G401.6 (cell line): ENCODE measurements at regions not wholly inside any gene's neighbourhood (a gene's known extent, or its start where the extent isn't known, plus 50 kb on each side); places are given as distances from the start of the nearest gene placed in this dataset.

Source experiments
- FAIRE-seq: peaks from 2 replicates; lab custom pipeline; 2012; peaks lifted over from hg19 to GRCh38; lab: Jason Lieb, UNC

DNA sequence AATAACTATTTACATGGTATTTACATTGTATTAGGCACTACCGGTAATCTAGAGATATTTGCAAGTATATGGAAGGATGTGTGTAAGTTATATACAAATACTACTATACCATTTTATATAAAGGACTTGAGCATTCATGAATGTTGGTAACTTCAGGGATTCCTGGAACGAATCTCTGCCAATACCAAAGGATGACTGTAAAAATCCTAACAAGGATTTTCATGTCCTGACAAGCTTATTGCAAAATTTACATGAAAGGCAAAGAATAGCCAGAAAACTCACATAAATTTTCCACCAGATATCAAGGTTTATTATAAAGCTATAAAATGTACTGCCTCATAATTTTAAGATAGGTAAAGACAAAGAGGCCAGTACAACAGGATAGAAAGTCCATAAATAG lies 325.2 kb upstream of the NRIP1 start:
- FAIRE-seq, result no peak

DNA sequence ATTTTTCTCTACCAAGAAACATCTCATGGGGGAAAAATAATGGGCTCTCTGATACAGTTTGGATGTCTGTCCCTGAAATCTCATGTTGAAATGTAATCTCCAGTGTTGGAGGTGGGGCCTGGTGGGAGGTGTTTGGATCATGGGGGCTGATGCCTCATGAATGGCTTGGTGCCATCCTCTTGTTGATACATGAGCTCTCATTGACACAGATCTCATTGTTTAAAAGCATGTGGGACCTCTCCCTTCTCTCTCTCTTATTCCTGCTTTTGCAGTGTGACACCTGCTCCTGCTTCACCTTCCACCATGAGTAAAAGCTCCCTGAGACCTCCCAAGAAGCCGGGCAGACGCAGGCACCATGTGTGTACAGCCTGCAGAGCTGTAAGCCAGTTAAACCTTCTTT lies 332.5 kb upstream of the NRIP1 start:
- no peak for FAIRE-seq

DNA sequence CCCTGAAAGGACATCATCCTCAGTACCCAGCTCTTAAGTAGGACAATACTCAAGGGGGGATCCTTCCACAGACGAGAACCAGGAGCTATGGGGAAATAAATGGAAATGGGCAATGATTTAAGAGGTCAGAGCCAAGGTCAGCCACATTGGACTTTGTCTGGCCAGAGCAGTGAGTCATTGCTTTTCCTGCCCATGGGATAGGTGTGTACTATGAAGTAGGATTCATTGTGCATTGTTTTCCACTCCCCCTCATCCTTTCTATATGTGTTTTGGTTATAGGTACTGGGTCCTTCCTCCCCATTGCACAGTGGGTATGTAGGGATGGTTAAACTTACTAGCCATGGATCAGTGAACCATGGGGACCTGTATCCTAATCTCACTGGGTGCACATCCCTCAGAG lies 328.9 kb upstream of the USP25 start:
- no peak for FAIRE-seq

DNA sequence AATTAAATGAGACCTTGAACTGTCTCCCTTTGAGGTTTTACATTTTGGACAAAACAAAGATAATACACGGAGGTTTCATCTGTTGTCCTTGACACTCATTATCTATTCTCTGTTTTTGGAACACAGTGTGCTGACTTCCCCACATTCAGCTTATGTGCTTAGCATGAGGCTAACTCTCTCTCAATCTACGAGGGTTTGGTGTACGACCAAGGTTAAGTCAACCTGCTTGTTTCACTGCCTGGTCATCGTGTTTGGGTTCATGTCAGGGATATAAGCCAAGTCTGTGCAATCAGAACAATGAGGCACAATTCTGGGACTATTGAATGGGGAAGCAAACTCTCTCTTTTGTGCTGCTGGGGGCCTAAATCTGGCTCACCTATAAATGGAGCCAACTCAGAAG lies 328.5 kb upstream of the USP25 start:
- FAIRE-seq, result no peak

GRCh38 chr21:15405214-15405613 lies 324.6 kb upstream of the USP25 start:
- no peak for FAIRE-seq

DNA sequence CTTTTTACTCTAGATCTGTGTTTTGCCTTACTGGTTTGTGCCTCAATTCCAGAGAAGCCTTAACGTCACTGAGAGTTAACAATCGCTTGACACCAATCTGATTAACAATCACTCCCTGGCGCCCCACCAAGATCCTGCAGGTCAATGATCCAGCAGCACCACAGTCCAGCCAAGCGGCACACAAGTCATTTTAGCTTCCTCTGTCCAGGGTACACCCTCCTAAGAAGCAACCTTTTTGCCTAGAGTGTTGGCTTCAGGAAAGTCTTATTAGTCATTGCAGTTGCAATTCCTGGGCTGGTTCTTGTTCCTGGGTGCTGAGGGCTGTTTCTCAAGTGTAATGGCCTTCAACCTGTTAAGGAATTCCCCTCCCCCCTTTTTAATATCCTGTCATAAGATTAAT lies 323.0 kb upstream of the USP25 start:
- FAIRE-seq, result no peak

GRCh38 chr21:15407585-15407984 lies 322.2 kb upstream of the USP25 start:
- no peak for FAIRE-seq

DNA sequence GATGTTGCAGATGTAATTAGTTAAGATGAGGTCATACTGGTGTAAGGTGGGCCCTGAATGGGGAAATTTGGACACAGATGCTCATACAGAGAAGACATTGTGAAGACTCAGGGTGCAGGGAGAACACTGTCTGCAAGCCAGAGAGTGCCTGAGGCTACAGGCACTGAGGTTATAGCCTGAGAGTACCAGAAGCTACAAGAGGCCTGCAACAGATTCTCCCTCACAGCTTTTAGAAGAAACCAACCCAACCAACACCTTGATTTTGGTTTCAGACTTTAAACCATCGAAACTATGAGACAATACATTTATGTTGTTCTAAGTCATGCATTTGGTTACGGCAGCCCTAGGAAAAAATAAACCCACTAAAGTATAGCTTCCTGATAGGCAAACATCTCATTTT lies 321.7 kb upstream of the USP25 start:
- FAIRE-seq, result no peak

DNA sequence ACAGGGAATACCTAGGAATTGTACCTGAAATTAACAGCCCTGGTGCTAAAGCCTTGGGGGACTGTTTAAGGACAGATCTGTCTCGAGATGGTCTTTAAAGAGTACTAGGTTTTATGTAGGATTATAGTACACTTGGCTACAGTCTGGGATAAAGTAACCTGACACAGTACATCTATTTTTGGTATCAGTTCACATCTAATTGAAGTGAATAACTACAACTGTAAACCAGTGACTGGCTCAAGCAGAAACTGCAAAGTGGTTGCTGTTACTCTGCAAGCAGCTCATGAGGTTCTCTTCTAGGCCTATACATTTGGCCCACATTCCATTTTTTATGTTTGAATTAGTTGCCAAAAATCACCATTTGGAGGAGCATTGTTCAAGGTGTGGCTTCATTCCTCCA lies 320.8 kb upstream of the USP25 start:
- no peak for FAIRE-seq

GRCh38 chr21:15410853-15411252 lies 318.9 kb upstream of the USP25 start:
- no peak for FAIRE-seq

DNA sequence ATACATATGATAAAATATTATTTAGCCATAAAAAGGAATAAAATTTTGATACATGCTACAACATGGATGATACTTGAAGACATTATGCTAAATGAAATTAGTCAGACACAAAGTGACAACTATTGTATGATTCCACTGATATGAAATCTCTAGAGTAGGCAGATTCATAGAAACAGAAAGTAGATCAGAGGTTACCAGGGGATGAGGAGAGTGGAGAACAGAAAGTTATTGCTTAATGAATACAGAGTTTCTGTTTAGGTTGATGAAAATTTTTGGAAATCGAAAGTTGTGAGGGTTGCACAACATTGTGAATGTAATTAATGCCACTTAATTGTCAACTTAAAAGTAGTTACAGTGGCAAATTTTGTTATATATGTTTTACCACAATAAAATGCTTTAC lies 315.7 kb upstream of the USP25 start:
- no peak for FAIRE-seq

DNA sequence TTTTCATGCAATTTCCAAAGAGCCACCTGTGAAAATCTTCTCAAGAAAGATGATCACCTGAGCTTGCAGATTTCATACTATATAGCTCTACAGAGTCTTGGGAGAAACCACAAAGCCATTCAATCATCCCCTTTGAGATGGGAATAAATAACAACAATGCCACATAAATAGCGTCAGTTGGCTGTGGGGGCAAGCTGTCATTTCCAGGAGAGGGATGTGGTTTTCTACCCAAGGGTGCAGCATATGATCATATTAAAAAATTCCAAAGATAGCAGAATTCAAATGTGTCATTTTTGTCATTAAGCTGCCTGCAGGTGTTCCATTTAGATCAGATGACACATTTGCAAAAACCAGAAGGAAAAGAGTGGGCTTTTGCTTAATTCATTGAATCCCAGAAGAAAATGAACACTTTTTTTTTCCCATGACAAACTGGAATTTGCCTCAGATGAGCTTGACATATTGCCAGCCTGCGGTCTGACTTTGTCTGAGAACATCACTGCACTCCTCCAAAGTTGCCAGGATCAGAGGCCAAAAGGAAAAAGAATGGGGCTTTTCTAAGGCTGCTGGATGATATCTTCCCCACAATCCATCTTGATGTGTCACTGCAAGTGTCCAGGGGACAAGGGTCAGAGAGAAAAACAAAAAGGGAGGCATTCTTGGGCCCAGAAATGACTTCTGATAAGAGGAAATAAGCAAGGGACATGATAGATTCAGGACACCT lies 314.1 kb upstream of the USP25 start:
- no peak for FAIRE-seq

DNA sequence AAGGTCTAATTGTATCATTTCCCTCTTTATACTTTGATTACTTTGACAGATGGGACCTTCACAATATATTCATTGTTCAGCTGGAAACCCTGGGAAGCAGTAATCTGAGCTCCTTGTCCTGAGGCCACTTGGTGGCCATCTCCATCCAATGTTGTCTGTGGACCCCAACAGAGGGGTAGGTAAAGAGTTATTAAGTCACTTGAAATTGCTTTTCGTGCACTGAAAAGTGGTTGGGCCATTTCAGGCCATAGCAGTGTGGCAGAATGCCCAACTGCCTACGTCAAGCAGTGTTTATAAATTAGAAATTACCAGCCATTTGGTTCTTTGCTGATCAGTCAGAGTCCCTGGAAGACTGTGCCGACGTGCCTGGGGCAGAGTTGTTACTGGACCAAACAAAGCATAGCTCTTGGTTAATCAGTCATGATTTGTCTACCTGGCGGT lies 308.3 kb upstream of the USP25 start:
- FAIRE-seq, result no peak

DNA sequence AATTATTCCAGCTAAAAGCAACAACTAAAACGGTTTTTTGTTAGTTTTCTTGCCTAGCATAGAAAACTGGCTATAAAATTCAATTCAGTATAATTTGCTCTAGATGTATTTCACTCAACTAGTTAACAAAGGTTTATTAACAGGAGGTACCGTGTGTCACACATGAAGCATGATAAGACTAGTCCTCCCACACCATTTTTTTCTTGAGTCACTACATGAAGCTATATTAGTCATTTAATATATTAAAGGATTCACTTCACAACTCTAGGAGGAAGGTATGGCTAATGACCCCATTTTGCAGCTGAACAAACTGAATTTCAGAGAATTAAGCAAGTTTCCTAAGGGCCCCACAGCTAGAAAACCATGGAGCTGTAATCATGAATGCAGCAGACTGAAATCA lies 307.8 kb upstream of the USP25 start:
- no peak for FAIRE-seq

DNA sequence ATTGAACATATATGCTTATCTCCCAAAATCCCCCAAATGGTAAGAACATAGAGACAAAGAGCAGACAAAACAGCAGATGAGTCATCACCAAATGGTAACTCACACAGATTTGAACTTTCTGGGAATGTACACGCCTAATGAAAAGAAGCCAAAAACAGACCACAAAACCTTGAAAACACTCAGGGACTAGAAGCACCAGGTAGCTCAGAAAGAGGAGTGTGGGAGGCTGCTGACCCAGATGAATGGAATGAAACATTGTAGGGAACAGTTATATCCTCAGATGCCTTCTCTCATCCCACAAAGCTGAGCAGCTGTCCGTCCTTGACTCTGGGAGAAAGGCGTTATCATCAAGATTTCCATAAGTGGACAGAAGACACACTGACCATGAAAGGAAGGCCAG lies 307.0 kb upstream of the USP25 start:
- no peak for FAIRE-seq

GRCh38 chr21:15423676-15424445 lies 305.9 kb upstream of the USP25 start:
- no peak for FAIRE-seq

- no peak for FAIRE-seq
Observed at GRCh38 chr21:15425049-15425448, 304.7 kb upstream of the USP25 start.

- FAIRE-seq, result no peak
Observed at GRCh38 chr21:15430023-15430422, 299.8 kb upstream of the USP25 start.

DNA sequence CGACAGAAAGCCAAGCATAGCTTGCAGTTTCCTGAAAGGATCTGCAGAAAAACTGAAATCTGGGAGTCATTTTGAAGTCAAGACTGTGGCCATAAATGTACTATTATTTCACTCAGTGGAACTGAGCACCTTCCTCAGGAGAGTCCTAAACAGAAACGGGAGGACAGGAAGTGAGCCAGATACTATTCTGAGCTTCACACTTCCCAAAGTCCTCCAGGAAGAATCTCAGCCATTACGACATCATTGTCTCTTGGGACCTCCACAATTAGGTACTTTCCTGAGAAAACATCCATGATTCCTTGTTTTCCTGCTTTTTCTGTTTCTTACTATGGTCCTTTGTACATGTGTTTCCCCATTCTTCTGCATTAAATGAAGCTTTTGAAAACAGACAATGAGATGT lies 299.2 kb upstream of the USP25 start:
- FAIRE-seq, result no peak

GRCh38 chr21:15431053-15431452 lies 298.7 kb upstream of the USP25 start:
- FAIRE-seq, result no peak

DNA sequence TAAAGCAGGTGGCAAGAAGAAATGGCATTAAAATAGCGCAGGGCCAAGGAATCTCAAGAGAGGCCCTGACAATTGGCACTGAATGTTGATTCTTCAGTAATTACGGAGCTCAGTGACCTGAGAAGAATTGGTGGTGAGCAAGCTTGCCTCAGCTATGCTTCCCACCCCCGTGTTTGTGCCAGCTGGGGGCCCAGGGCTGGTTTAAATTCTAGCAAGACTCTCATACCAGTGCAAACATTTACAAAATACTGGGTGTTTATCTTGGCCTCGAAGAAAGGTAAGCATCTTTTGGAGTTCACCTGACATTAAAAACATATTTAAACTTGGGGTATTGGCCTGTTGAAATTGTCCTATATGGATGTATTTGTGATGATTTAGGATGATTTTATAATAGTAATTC lies 296.7 kb upstream of the USP25 start:
- no peak for FAIRE-seq

DNA sequence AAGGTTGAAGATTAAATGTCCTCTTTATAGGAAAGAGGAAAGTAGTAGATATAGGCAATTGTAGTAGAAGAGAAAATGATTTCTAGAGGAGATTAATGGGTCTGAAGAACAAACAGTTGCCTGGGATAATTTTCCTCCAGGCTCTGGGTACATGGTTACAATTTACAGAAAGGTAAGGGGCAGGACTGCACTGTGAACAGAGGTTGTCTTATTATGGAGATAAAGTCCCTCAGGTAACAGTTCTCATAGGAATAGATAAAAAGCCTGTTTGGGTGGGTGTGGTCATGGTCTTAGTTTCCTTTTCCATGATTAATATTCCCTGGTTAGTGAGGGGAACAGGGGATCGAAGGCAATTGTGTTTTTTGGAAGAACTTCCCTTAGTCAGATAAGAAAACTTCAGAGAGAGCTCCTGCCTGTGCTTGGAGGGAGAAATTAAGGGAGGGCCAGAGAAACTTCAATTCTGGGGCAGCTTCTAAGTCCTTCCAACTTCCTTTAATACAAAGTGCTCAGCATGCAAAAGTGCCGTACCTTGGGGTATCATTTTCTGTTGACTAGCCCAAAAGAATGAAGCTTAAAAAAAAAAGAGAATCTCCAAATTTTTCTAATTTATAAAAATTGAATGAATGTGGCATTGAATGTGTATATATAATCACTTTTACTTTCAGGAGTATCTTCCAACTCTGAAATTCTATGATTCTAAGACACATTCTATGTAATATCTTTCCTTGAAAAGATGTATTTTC lies 295.4 kb upstream of the USP25 start:
- FAIRE-seq, result no peak

GRCh38 chr21:15436031-15436430 lies 293.8 kb upstream of the USP25 start:
- no peak for FAIRE-seq
